Loucy (cell line): ENCODE measurements at regions not wholly inside any gene's neighbourhood (a gene's known extent, or its start where the extent isn't known, plus 50 kb on each side); places are given as distances from the start of the nearest gene placed in this dataset.
"Not testable (repeated sequence)": the region's sequence is repeated elsewhere in the genome, so short reads cannot be mapped to it uniquely, and the experiment has no call there.

ENCODE experiments used
- EZH2phosphoT487 ChIP-seq: fragments of 200-600 bp; IDR thresholded peaks from 2 replicates; pipeline ENCODE4 v1.6.1; 2018; ENCODE audit warnings: antibody characterized with exemption, mild to moderate bottlenecking, moderate library complexity, borderline replicate concordance
- TF ChIP-seq, protein P1 (sequence below): fragments of 200-600 bp; sonication (generic); conservative IDR thresholded peaks from 2 replicates; pipeline ENCODE4 v1.5.1; 2014; ENCODE audit warnings: mild to moderate bottlenecking, antibody characterized with exemption, low read length

DNA sequence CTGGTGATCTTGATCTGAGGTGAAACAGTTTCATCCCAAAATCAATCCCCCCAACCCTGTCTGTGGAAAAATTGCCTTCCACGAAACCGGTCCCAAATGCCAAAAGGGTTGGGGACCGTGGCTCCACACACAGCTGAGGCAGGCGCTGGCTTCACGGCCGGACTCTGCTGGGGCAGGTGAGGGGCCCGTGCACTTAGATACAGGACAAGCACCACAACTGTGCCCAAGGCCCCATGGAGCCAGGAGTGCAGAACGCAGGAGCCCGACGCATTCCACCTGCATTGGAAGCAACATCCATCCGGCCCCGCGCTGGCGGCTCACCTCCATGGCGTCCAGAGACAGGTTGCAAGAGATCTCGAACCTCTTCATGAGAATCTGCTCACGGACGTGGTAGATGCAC, 5384.4 kb upstream of the TPTE start:
- TF ChIP-seq, protein P1, sequence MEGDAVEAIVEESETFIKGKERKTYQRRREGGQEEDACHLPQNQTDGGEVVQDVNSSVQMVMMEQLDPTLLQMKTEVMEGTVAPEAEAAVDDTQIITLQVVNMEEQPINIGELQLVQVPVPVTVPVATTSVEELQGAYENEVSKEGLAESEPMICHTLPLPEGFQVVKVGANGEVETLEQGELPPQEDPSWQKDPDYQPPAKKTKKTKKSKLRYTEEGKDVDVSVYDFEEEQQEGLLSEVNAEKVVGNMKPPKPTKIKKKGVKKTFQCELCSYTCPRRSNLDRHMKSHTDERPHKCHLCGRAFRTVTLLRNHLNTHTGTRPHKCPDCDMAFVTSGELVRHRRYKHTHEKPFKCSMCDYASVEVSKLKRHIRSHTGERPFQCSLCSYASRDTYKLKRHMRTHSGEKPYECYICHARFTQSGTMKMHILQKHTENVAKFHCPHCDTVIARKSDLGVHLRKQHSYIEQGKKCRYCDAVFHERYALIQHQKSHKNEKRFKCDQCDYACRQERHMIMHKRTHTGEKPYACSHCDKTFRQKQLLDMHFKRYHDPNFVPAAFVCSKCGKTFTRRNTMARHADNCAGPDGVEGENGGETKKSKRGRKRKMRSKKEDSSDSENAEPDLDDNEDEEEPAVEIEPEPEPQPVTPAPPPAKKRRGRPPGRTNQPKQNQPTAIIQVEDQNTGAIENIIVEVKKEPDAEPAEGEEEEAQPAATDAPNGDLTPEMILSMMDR: not testable (repeated sequence)
- not testable (repeated sequence) for TF ChIP-seq EZH2phosphoT487
